ENCODE measurements at regions not wholly inside any gene's neighbourhood (a gene's known extent, or its start where the extent isn't known, plus 50 kb on each side); places are given as distances from the start of the nearest gene placed in this dataset.
"Not testable (repeated sequence)": the region's sequence is repeated elsewhere in the genome, so short reads cannot be mapped to it uniquely, and the experiment has no call there.

GRCh38 chr1:25122747-25123146 is 109.6 kb downstream of the SYF2 start:
- Histone ChIP-seq H3K27me3 (ENCODE audit: low read depth) (no peaks in the 10 kb centered on the region), H3K4me1 (no peaks in the 10 kb centered on the region), H3K4me3 (no peak overlapping the region), H3K9me3 (no peaks in the 10 kb centered on the region), H3K36me3 (replicated peaks) (no peaks in the 10 kb centered on the region)
- DNase-seq (ENCODE audit: low spot score in 2 of 2) = no peak
- in situ Hi-C loops (cut with MboI; ENCODE audit: low sequenced_read_pairs) = no loop called here

- no peak for DNase-seq (ENCODE audit: low spot score in 2 of 2)
- Histone ChIP-seq H3K4me1 (no peaks in the 10 kb centered on the region), H3K27me3 (ENCODE audit: low read depth) (no peaks in the 10 kb centered on the region), H3K9me3 (no peaks in the 10 kb centered on the region), H3K36me3 (replicated peaks) (no peaks in the 10 kb centered on the region), H3K4me3 (no peak overlapping the region)
- in situ Hi-C loops (cut with MboI; ENCODE audit: low sequenced_read_pairs) = no loop called here
Measured at GRCh38 chr1:25120281-25120680, 112.0 kb downstream of the SYF2 start.

DNA sequence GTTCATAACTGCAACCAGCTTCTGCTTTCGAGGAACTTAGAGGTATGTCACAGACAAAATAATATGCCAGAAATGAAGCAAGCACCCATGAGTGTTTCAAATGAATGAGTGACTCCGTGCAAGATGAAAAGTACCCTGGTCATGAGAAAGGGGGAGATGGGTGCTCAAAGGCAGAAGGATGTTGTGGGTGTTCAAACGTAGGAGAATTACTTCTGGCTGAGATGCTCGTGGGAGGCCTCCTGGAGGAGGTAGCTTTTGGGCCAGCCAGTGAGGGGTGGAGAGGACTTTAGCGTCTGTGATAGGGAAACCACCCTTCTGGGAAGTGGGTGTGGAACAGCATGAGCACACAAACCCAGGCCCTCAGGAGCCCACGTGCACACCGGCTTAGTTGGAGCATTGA is 113.8 kb downstream of the SYF2 start:
- Histone ChIP-seq H3K9me3 (no peaks in the 10 kb centered on the region), H3K27me3 (ENCODE audit: low read depth) (no peaks in the 10 kb centered on the region; the same call in 1 of the 2 replicates), H3K36me3 (replicated peaks) (no peaks in the 10 kb centered on the region), H3K4me3 (no peak overlapping the region), H3K4me1 (no peaks in the 10 kb centered on the region)
- DNase-seq (ENCODE audit: low spot score in 2 of 2) = no peak
- in situ Hi-C loops (cut with MboI; ENCODE audit: low sequenced_read_pairs) = no loop called here

- H3K27me3 ChIP-seq (ENCODE audit: low read depth) = no peaks in the 10 kb centered on the region; the same call in 1 of the 2 replicates
- H3K4me3 ChIP-seq = no peak overlapping the region
- DNase-seq (ENCODE audit: low spot score in 2 of 2) = peak in 1 of 2 experiments; percentile 35
- no peaks in the 10 kb centered on the region for H3K9me3 ChIP-seq
- in situ Hi-C loops (cut with MboI; ENCODE audit: low sequenced_read_pairs) = no loop called here
- H3K36me3 ChIP-seq (replicated peaks) = no peaks in the 10 kb centered on the region
- no peaks in the 10 kb centered on the region for H3K4me1 ChIP-seq
Measured at GRCh38 chr1:25117233-25117823, 115.0 kb downstream of the SYF2 start.

GRCh38 chr1:25116832-25117231 is 115.5 kb downstream of the SYF2 start:
- no peaks in the 10 kb centered on the region; the same call in 1 of the 2 replicates for H3K27me3 ChIP-seq (ENCODE audit: low read depth)
- no peak for DNase-seq (ENCODE audit: low spot score in 2 of 2)
- no peak overlapping the region for H3K4me3 ChIP-seq
- H3K9me3 ChIP-seq = no peaks in the 10 kb centered on the region
- H3K36me3 ChIP-seq (replicated peaks) = no peaks in the 10 kb centered on the region
- in situ Hi-C loops (cut with MboI; ENCODE audit: low sequenced_read_pairs) = no loop called here
- no peaks in the 10 kb centered on the region for H3K4me1 ChIP-seq

DNA sequence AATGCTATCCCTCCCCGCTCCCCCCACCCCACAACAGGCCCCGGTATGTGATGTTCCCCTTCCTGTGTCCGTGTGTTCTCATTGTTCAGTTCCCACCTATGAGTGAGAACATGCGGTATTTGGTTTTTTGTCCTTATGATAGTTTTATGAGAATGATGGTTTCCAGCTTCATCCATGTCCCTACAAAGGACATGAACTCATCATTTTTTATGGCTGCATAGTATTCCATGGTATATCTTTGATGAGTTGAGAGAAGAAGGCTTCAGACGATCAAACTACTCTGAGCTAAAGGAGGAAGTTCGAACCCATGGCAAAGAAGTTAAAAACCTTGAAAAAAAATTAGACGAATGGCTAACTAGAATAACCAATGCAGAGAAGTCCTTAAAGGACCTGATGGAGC is 116.2 kb downstream of the SYF2 start:
- H3K9me3 ChIP-seq; H3K4me1 ChIP-seq; H3K4me3 ChIP-seq; H3K27me3 ChIP-seq (ENCODE audit: low read depth); in situ Hi-C loops (cut with MboI; ENCODE audit: low sequenced_read_pairs); H3K36me3 ChIP-seq (replicated peaks); DNase-seq (ENCODE audit: low spot score in 2 of 2): not testable (repeated sequence)

DNA sequence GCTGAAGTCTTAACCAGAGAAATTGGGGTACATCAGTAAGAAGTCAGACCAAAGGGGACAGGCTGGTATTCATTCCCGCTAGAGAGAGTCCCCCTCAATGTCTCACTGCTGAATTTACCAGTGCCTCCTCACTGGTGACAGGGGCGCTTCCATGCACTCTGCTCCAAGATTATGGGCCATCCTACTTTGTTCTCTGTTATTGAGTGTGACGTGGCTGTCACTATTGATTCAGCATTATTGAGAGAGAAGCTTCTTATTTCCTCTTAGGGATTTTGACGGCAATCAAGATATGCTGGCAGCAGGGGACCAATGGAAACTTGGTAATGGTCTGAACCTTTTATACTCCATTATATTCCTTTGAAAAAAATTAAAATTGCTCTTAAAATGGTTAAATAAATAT is 118.6 kb downstream of the SYF2 start:
- H3K36me3 ChIP-seq (replicated peaks) = no peaks in the 10 kb centered on the region
- H3K9me3 ChIP-seq = 0 out of 2 replicates have a peak, but pooled peaks cover 2% of the 10 kb centered on the region
- H3K4me3 ChIP-seq = no peak overlapping the region
- no peaks in the 10 kb centered on the region for H3K4me1 ChIP-seq
- in situ Hi-C loops (cut with MboI; ENCODE audit: low sequenced_read_pairs) = no loop called here
- DNase-seq (ENCODE audit: low spot score in 2 of 2) = no peak
- H3K27me3 ChIP-seq (ENCODE audit: low read depth) = no peaks in the 10 kb centered on the region; the same call in 1 of the 2 replicates

DNA sequence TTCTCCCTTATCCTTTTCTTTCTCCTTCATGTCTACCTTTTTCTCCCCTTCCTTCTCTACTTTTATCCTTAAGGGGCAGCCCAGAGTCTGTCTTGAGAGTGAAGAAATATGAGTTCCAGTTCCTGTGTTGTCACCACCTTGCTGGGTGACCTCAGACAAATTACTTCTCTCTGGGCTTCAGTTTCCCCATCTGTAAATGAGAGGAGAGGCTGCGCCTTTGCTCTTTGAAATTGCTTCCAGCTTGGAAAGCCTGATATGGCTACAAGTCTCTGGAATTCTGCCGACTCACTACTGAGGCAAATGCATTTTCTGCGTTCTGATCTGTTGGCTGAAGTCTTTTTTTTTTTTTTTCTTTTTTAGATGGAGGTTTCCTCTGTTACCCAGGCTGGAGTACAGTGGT is 119.2 kb downstream of the SYF2 start:
- Histone ChIP-seq H3K4me1 (no peaks in the 10 kb centered on the region), H3K9me3 (0 out of 2 replicates have a peak, but pooled peaks cover 2% of the 10 kb centered on the region), H3K36me3 (replicated peaks) (no peaks in the 10 kb centered on the region), H3K4me3 (no peak overlapping the region), H3K27me3 (ENCODE audit: low read depth) (no peaks in the 10 kb centered on the region; the same call in 1 of the 2 replicates)
- no peak for DNase-seq (ENCODE audit: low spot score in 2 of 2)
- in situ Hi-C loops (cut with MboI; ENCODE audit: low sequenced_read_pairs) = no loop called here

- DNase-seq (ENCODE audit: low spot score in 2 of 2) = no peak
- Histone ChIP-seq H3K27me3 (ENCODE audit: low read depth) (no peaks in the 10 kb centered on the region; the same call in 1 of the 2 replicates), H3K4me1 (no peaks in the 10 kb centered on the region), H3K9me3 (0 out of 2 replicates have a peak, but pooled peaks cover 2% of the 10 kb centered on the region), H3K36me3 (replicated peaks) (no peaks in the 10 kb centered on the region), H3K4me3 (no peak overlapping the region)
- in situ Hi-C loops (cut with MboI; ENCODE audit: low sequenced_read_pairs) = no loop called here
Measured at GRCh38 chr1:25112400-25112799, 119.9 kb downstream of the SYF2 start.

GRCh38 chr1:25111706-25112105 is 120.6 kb downstream of the SYF2 start:
- DNase-seq (ENCODE audit: low spot score in 2 of 2) = no peak
- no peaks in the 10 kb centered on the region; the same call in 1 of the 2 replicates for H3K27me3 ChIP-seq (ENCODE audit: low read depth)
- in situ Hi-C loops (cut with MboI; ENCODE audit: low sequenced_read_pairs) = no loop called here
- H3K9me3 ChIP-seq = 0 out of 2 replicates have a peak, but pooled peaks cover 2% of the 10 kb centered on the region
- no peaks in the 10 kb centered on the region for H3K36me3 ChIP-seq (replicated peaks)
- H3K4me3 ChIP-seq = no peak overlapping the region
- H3K4me1 ChIP-seq = no peaks in the 10 kb centered on the region

- in situ Hi-C loops (cut with MboI; ENCODE audit: low sequenced_read_pairs) = no loop called here
- no peak for DNase-seq (ENCODE audit: low spot score in 2 of 2)
- no peaks in the 10 kb centered on the region for H3K4me1 ChIP-seq
- H3K27me3 ChIP-seq (ENCODE audit: low read depth) = no peaks in the 10 kb centered on the region; the same call in 1 of the 2 replicates
- H3K4me3 ChIP-seq = no peak overlapping the region
- 0 out of 2 replicates have a peak, but pooled peaks cover 2% of the 10 kb centered on the region for H3K9me3 ChIP-seq
- no peaks in the 10 kb centered on the region for H3K36me3 ChIP-seq (replicated peaks)
Measured at GRCh38 chr1:25110485-25110884, 121.8 kb downstream of the SYF2 start.

DNA sequence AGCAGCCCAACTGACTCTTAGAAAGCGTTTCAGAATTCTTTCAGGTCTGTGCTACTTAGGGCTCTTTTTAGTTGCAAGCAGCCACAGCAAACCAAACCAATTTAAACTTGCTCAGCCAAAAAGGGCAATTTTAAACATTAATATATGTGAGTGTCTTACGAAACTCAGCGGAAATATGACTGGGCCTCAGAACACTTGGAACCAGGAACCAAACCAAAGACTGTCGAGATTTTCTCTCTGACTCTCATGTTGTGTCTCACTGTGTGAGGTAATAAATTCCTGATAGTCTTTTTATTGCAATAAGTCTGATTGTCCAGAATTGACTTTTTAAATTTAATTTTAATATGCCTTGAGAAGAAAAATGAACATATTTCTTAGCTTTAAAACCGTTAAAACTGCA is 122.3 kb downstream of the SYF2 start:
- Histone ChIP-seq H3K36me3 (replicated peaks) (no peaks in the 10 kb centered on the region), H3K27me3 (ENCODE audit: low read depth) (no peaks in the 10 kb centered on the region; the same call in 1 of the 2 replicates), H3K4me1 (no peaks in the 10 kb centered on the region), H3K4me3 (no peak overlapping the region), H3K9me3 (0 out of 2 replicates have a peak, but pooled peaks cover 2% of the 10 kb centered on the region)
- in situ Hi-C loops (cut with MboI; ENCODE audit: low sequenced_read_pairs) = no loop called here
- no peak for DNase-seq (ENCODE audit: low spot score in 2 of 2)

DNA sequence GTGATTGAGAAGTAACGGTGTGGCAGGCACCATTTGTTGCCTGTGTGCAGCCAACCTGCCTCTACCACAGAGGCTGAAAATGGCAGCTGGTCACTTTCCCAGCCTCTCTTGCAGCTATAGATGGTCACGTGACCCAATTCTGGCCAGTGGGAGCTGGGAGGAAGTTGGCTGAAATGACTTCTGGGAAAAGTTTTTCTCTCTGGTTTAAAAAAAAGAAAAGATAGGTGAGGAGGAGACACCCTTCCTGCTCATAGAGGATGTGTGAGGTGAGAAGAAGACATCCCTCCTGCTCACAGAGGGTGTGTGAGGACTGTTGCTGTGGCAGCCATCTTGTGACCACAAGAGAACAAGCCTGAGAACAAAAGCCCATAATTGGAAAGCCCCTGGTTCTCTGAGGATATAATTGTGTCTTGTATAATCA is 122.8 kb downstream of the SYF2 start:
- Histone ChIP-seq H3K27me3 (ENCODE audit: low read depth) (no peaks in the 10 kb centered on the region; the same call in 1 of the 2 replicates), H3K9me3 (0 out of 2 replicates have a peak, but pooled peaks cover 2% of the 10 kb centered on the region), H3K4me3 (no peak overlapping the region), H3K4me1 (no peaks in the 10 kb centered on the region), H3K36me3 (replicated peaks) (no peaks in the 10 kb centered on the region)
- in situ Hi-C loops (cut with MboI; ENCODE audit: low sequenced_read_pairs) = no loop called here
- no peak for DNase-seq (ENCODE audit: low spot score in 2 of 2)

- Histone ChIP-seq H3K36me3 (replicated peaks) (no peaks in the 10 kb centered on the region), H3K4me1 (no peaks in the 10 kb centered on the region), H3K4me3 (no peak overlapping the region), H3K9me3 (0 out of 2 replicates have a peak, but pooled peaks cover 2% of the 10 kb centered on the region), H3K27me3 (ENCODE audit: low read depth) (no peaks in the 10 kb centered on the region)
- in situ Hi-C loops (cut with MboI; ENCODE audit: low sequenced_read_pairs) = no loop called here
- no peak for DNase-seq (ENCODE audit: low spot score in 2 of 2)
Measured at GRCh38 chr1:25107643-25108010, 124.7 kb downstream of the SYF2 start.

Measured in HAP-1 (cell line).